ENCODE measurements at regions not wholly inside any gene's neighbourhood (a gene's known extent, or its start where the extent isn't known, plus 50 kb on each side); places are given as distances from the start of the nearest gene placed in this dataset.

DNA sequence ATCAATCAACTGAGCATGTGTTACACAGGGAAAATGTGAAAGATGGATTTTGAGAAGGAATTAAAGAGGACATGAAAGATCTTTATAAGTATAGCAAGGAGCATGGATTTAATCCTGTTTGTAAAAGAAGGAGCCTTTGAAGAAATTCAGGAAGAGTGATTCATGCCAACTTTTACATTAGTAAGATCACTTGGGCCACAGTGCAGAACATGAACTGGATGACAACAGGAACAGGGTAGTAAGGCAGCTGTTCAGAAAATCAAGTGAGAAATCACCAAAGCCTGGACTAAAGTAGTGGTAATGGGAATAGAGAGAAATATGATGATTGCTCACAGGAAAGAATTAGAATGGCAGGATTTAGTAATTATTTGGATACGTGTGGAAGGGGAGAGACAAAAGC is 265.7 kb upstream of the PCDH7 start:
- Histone ChIP-seq H3K9me3 (ENCODE audit: control insufficient read depth, insufficient read depth, low read depth, low read length) (no peaks in the 10 kb centered on the region), H3K27ac (ENCODE audit: extremely low read depth, low read depth, low read length) (no peak overlapping the region), H3K4me1 (ENCODE audit: control insufficient read depth, insufficient read depth, low read length) (no peaks in the 10 kb centered on the region), H3K36me3 (ENCODE audit: control insufficient read depth in 2 of 2, insufficient read depth in 1 of 2, low read length in 2 of 2) (no peaks in the 10 kb centered on the region), H3K4me3 (ENCODE audit: low read depth, low read length) (no peak overlapping the region)
- TF ChIP-seq, protein P1, sequence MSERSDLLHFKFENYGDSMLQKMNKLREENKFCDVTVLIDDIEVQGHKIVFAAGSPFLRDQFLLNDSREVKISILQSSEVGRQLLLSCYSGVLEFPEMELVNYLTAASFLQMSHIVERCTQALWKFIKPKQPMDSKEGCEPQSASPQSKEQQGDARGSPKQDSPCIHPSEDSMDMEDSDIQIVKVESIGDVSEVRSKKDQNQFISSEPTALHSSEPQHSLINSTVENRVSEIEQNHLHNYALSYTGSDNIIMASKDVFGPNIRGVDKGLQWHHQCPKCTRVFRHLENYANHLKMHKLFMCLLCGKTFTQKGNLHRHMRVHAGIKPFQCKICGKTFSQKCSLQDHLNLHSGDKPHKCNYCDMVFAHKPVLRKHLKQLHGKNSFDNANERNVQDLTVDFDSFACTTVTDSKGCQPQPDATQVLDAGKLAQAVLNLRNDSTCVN (tag by site-specific recombination; optimal IDR thresholded peaks at IDR 0.05), result no peak
- TF ChIP-seq ZNF792 (tag by site-specific recombination; IDR thresholded peaks at IDR 0.05) (no peak), ZNF558 (tag by site-specific recombination; IDR thresholded peaks at IDR 0.05) (no peak), ZBTB20 (tag by site-specific recombination; IDR thresholded peaks at IDR 0.05) (no peak), ZBTB21 (tag by site-specific recombination; IDR thresholded peaks at IDR 0.05) (no peak), ZNF146 (tag by site-specific recombination; IDR thresholded peaks at IDR 0.05) (no peak)
- TF ChIP-seq, protein P2, sequence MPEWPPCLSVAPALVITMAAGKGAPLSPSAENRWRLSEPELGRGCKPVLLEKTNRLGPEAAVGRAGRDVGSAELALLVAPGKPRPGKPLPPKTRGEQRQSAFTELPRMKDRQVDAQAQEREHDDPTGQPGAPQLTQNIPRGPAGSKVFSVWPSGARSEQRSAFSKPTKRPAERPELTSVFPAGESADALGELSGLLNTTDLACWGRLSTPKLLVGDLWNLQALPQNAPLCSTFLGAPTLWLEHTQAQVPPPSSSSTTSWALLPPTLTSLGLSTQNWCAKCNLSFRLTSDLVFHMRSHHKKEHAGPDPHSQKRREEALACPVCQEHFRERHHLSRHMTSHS (tag by site-specific recombination; IDR thresholded peaks at IDR 0.05), result no peak
- ChIA-PET CTCF (no interaction called here), POLR2A (no interaction called here)

- ChIA-PET POLR2A (no interaction called here), CTCF (interaction anchor here (0.7 kb wide), 1 partner anchor 15 kb away, joined by 3 read pairs; no protein-coding TSS in a partner anchor)
- no peaks in the 10 kb centered on the region for H3K4me1 ChIP-seq (ENCODE audit: control insufficient read depth, insufficient read depth, low read length)
- H3K9me3 ChIP-seq (ENCODE audit: control insufficient read depth, insufficient read depth, low read depth, low read length), result no peaks in the 10 kb centered on the region
- no peaks in the 10 kb centered on the region for H3K36me3 ChIP-seq (ENCODE audit: control insufficient read depth in 2 of 2, insufficient read depth in 1 of 2, low read length in 2 of 2)
- no peak overlapping the region for H3K27ac ChIP-seq (ENCODE audit: extremely low read depth, low read depth, low read length)
- H3K4me3 ChIP-seq (ENCODE audit: low read depth, low read length), result no peak overlapping the region
- TF ChIP-seq ZNF843 (tag by site-specific recombination; IDR thresholded peaks at IDR 0.05), result no peak
- TF ChIP-seq GLIS2 (tag by site-specific recombination; IDR thresholded peaks at IDR 0.05), result no peak
- TF ChIP-seq, protein P3, sequence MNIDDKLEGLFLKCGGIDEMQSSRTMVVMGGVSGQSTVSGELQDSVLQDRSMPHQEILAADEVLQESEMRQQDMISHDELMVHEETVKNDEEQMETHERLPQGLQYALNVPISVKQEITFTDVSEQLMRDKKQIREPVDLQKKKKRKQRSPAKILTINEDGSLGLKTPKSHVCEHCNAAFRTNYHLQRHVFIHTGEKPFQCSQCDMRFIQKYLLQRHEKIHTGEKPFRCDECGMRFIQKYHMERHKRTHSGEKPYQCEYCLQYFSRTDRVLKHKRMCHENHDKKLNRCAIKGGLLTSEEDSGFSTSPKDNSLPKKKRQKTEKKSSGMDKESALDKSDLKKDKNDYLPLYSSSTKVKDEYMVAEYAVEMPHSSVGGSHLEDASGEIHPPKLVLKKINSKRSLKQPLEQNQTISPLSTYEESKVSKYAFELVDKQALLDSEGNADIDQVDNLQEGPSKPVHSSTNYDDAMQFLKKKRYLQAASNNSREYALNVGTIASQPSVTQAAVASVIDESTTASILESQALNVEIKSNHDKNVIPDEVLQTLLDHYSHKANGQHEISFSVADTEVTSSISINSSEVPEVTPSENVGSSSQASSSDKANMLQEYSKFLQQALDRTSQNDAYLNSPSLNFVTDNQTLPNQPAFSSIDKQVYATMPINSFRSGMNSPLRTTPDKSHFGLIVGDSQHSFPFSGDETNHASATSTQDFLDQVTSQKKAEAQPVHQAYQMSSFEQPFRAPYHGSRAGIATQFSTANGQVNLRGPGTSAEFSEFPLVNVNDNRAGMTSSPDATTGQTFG (tag by site-specific recombination; IDR thresholded peaks at IDR 0.05; ENCODE audit: borderline replicate concordance), result no peak
- no peak for TF ChIP-seq ZNF184 (tag by site-specific recombination; IDR thresholded peaks at IDR 0.05)
- TF ChIP-seq ZNF624 (tag by site-specific recombination; IDR thresholded peaks at IDR 0.05), result no peak
- no peak for TF ChIP-seq ZNF24 (tag by site-specific recombination; IDR thresholded peaks at IDR 0.05)
- no peak for TF ChIP-seq ZNF555 (tag by site-specific recombination; conservative IDR thresholded peaks at IDR 0.05)
- no peak for TF ChIP-seq ZNF639 (tag by site-specific recombination; IDR thresholded peaks at IDR 0.05)
Measured at GRCh38 chr4:30456716-30457115, 263.5 kb upstream of the PCDH7 start.

- POLR2A ChIA-PET, result no interaction called here
- Histone ChIP-seq H3K36me3 (ENCODE audit: control insufficient read depth in 2 of 2, insufficient read depth in 1 of 2, low read length in 2 of 2) (no peaks in the 10 kb centered on the region), H3K9me3 (ENCODE audit: control insufficient read depth, insufficient read depth, low read depth, low read length) (no peaks in the 10 kb centered on the region), H3K4me1 (ENCODE audit: control insufficient read depth, insufficient read depth, low read length) (no peaks in the 10 kb centered on the region), H3K27ac (ENCODE audit: extremely low read depth, low read depth, low read length) (no peak overlapping the region), H3K4me3 (ENCODE audit: low read depth, low read length) (no peak overlapping the region)
- CTCF ChIA-PET, result interaction anchor here (0.7 kb wide), 1 partner anchor 412 kb away, joined by 5 read pairs; no protein-coding TSS in a partner anchor
- no peak for TF ChIP-seq ZNF335 (tag by site-specific recombination; conservative IDR thresholded peaks at IDR 0.05)
- no peak for TF ChIP-seq BCL11B (tag by site-specific recombination; IDR thresholded peaks at IDR 0.05; ENCODE audit: low read depth)
- no peak for TF ChIP-seq ZNF544 (tag by site-specific recombination; IDR thresholded peaks at IDR 0.05)
- TF ChIP-seq ELK4 (IDR thresholded peaks at IDR 0.05; ENCODE audit: borderline replicate concordance, low read depth, low read length), result no peak
- TF ChIP-seq, protein P3 (tag by site-specific recombination; IDR thresholded peaks at IDR 0.05; ENCODE audit: borderline replicate concordance), result no peak
- TF ChIP-seq, protein P4, sequence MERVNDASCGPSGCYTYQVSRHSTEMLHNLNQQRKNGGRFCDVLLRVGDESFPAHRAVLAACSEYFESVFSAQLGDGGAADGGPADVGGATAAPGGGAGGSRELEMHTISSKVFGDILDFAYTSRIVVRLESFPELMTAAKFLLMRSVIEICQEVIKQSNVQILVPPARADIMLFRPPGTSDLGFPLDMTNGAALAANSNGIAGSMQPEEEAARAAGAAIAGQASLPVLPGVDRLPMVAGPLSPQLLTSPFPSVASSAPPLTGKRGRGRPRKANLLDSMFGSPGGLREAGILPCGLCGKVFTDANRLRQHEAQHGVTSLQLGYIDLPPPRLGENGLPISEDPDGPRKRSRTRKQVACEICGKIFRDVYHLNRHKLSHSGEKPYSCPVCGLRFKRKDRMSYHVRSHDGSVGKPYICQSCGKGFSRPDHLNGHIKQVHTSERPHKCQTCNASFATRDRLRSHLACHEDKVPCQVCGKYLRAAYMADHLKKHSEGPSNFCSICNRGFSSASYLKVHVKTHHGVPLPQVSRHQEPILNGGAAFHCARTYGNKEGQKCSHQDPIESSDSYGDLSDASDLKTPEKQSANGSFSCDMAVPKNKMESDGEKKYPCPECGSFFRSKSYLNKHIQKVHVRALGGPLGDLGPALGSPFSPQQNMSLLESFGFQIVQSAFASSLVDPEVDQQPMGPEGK (tag by site-specific recombination; IDR thresholded peaks at IDR 0.05), result no peak
- no peak for TF ChIP-seq ZNF660 (tag by site-specific recombination; IDR thresholded peaks at IDR 0.05)
Measured at GRCh38 chr4:30460818-30461217, 259.4 kb upstream of the PCDH7 start.
